ENCODE measurements at regions not wholly inside any gene's neighbourhood (a gene's known extent, or its start where the extent isn't known, plus 50 kb on each side); places are given as distances from the start of the nearest gene placed in this dataset.

GRCh38 chr20:12928358-12928754, 80.4 kb upstream of the SPTLC3 start:
- TF ChIP-seq POLR2A (IDR thresholded peaks at IDR 0.05; ENCODE audit: low read length) (no peak), GATA1 (IDR thresholded peaks at IDR 0.05; ENCODE audit: low read depth, low read length) (no peak)
